ENCODE measurements at regions not wholly inside any gene's neighbourhood (a gene's known extent, or its start where the extent isn't known, plus 50 kb on each side); places are given as distances from the start of the nearest gene placed in this dataset.

GRCh38 chr6:153832543-153832942 lies 206.5 kb upstream of the OPRM1 start:
- TF ChIP-seq, protein P1, sequence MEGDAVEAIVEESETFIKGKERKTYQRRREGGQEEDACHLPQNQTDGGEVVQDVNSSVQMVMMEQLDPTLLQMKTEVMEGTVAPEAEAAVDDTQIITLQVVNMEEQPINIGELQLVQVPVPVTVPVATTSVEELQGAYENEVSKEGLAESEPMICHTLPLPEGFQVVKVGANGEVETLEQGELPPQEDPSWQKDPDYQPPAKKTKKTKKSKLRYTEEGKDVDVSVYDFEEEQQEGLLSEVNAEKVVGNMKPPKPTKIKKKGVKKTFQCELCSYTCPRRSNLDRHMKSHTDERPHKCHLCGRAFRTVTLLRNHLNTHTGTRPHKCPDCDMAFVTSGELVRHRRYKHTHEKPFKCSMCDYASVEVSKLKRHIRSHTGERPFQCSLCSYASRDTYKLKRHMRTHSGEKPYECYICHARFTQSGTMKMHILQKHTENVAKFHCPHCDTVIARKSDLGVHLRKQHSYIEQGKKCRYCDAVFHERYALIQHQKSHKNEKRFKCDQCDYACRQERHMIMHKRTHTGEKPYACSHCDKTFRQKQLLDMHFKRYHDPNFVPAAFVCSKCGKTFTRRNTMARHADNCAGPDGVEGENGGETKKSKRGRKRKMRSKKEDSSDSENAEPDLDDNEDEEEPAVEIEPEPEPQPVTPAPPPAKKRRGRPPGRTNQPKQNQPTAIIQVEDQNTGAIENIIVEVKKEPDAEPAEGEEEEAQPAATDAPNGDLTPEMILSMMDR (IDR thresholded peaks at IDR 0.05; ENCODE audit: unreplicated experiment in 3 of 3) = no peak
- Mint-ChIP-seq H3K9me3 (no peaks in the 10 kb centered on the region), H3K4me1 (peaks cover 8% of the 10 kb centered on the region), H3K27me3 (ENCODE audit: low read depth) (no peaks in the 10 kb centered on the region), H3K4me3 (no peak overlapping the region), H3K36me3 (ENCODE audit: low read depth) (no peaks in the 10 kb centered on the region), H3K27ac (no peak overlapping the region)

- no peaks in the 10 kb centered on the region for H3K36me3 Mint-ChIP-seq (ENCODE audit: low read depth)
- H3K27me3 Mint-ChIP-seq (ENCODE audit: low read depth) = no peaks in the 10 kb centered on the region
- H3K9me3 Mint-ChIP-seq = no peaks in the 10 kb centered on the region
- TF ChIP-seq, protein P1 (IDR thresholded peaks at IDR 0.05; ENCODE audit: unreplicated experiment in 3 of 3) = no peak
- H3K4me3 Mint-ChIP-seq = no peak overlapping the region
- peaks cover 8% of the 10 kb centered on the region for H3K4me1 Mint-ChIP-seq
- H3K27ac Mint-ChIP-seq = no peak overlapping the region
Observed at GRCh38 chr6:153831350-153832078, 207.5 kb upstream of the OPRM1 start.

DNA sequence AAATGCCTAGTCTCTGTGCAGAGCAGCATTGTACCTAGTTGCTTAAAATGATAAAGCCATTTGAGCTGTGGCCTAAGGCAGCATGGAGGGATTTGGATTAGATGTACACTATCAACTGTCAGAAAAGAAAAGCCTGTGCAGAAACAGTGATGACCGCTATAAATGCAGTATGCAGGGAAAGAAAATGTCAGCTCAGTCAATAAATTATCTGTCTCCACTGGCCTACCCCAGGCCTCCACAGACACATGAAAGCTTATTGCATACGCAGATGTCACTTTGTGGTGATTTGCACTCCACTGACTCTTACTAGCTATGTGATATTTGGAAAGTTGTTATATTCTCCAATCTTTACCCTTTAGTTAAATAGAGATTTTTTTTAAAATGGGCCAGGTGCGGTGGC lies 221.9 kb upstream of the OPRM1 start:
- no peaks in the 10 kb centered on the region for H3K27me3 Mint-ChIP-seq (ENCODE audit: low read depth)
- H3K27ac Mint-ChIP-seq = peak overlapping the region in 2 of 3 experiments; percentile 10 to 18
- peaks cover 7% of the 10 kb centered on the region for H3K4me1 Mint-ChIP-seq
- peaks cover 14% of the 10 kb centered on the region for H3K9me3 Mint-ChIP-seq
- no peaks in the 10 kb centered on the region for H3K36me3 Mint-ChIP-seq (ENCODE audit: low read depth)
- TF ChIP-seq, protein P1 (IDR thresholded peaks at IDR 0.05; ENCODE audit: unreplicated experiment in 3 of 3) = no peak
- H3K4me3 Mint-ChIP-seq = no peak overlapping the region

DNA sequence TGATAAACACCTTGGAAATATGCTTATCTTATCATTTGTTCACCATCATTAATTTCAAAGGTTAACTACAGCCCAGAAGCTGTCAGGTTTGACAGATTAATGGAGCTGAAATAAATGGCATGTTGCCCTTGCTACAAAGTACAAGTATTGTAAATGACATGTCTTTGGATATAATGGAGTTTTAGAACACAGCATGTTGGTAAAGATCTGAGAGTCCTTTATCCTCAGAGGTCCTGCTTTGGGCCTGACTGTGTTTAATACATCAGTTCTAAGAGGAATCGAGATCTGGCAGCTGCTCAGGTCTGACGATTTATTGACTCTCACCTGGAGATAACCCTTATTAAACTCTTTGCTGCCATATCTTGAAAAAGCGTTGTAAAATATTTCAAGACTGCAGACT lies 222.7 kb upstream of the OPRM1 start:
- Mint-ChIP-seq H3K36me3 (ENCODE audit: low read depth) (no peaks in the 10 kb centered on the region), H3K27me3 (ENCODE audit: low read depth) (no peaks in the 10 kb centered on the region), H3K9me3 (peaks cover 18% of the 10 kb centered on the region), H3K4me1 (peaks cover 7% of the 10 kb centered on the region), H3K27ac (peak overlapping the region in 1 of 3 experiments; percentile 34), H3K4me3 (no peak overlapping the region)
- TF ChIP-seq, protein P1 (IDR thresholded peaks at IDR 0.05; ENCODE audit: unreplicated experiment in 3 of 3) = no peak

GRCh38 chr6:153814136-153814535 lies 224.9 kb upstream of the OPRM1 start:
- Mint-ChIP-seq H3K9me3 (peaks cover 18% of the 10 kb centered on the region), H3K27ac (no peak overlapping the region), H3K27me3 (ENCODE audit: low read depth) (no peaks in the 10 kb centered on the region), H3K4me1 (peaks cover 7% of the 10 kb centered on the region), H3K36me3 (ENCODE audit: low read depth) (no peaks in the 10 kb centered on the region), H3K4me3 (no peak overlapping the region)
- TF ChIP-seq, protein P1 (IDR thresholded peaks at IDR 0.05; ENCODE audit: unreplicated experiment in 3 of 3) = no peak

DNA sequence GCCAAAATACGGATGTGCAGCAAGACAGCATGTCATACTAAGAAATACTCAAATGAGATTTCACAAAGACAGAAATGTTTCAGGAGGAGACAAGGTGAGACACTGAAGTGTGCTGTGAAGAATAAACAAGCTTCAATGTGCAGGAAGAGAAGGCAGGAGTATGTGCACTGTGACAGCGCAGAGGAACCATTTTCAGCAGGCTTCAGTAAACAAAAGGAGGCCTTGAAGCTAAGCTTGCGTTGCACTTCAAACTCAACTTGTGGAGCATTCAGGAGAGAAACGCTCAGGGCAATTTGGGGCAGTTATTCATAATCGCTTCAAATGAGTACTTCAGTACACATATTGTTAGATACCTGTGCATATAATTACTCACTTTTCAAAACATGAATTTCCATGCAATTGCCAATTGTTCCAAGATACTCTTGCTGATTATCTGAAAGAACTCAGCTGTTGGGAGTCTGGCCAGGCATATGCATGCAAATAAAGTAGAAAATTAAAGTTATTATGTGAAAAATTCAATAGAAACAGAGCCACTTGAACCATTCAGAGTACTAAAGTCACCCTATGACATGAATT lies 234.2 kb upstream of the OPRM1 start:
- no peak overlapping the region for H3K27ac Mint-ChIP-seq
- no peaks in the 10 kb centered on the region for H3K4me1 Mint-ChIP-seq
- H3K36me3 Mint-ChIP-seq (ENCODE audit: low read depth) = no peaks in the 10 kb centered on the region
- H3K27me3 Mint-ChIP-seq (ENCODE audit: low read depth) = no peaks in the 10 kb centered on the region
- H3K4me3 Mint-ChIP-seq = no peak overlapping the region
- H3K9me3 Mint-ChIP-seq = no peaks in the 10 kb centered on the region
- TF ChIP-seq, protein P1 (IDR thresholded peaks at IDR 0.05; ENCODE audit: unreplicated experiment in 3 of 3) = no peak

Measured in nephron (organoid).